HG03139 (cell line): ENCODE measurements at regions not wholly inside any gene's neighbourhood (a gene's known extent, or its start where the extent isn't known, plus 50 kb on each side); places are given as distances from the start of the nearest gene placed in this dataset.
"Not testable (repeated sequence)": the region's sequence is repeated elsewhere in the genome, so short reads cannot be mapped to it uniquely, and the experiment has no call there.

Source experiments
- ATAC-seq: cut with Tn5 transposase; IDR thresholded peaks from one replicate; pipeline ENCODE4 v1.9.1; 2021; ENCODE audit not compliant: unreplicated experiment

- ATAC-seq: no peak
Measured at GRCh38 chr12:28973491-28973890, 175.6 kb upstream of the FAR2 start.

- ATAC-seq: no peak
Measured at GRCh38 chr12:28974166-28974565, 174.9 kb upstream of the FAR2 start.

GRCh38 chr12:28974883-28975282, 174.2 kb upstream of the FAR2 start:
- ATAC-seq: no peak

GRCh38 chr12:28975564-28976340, 173.3 kb upstream of the FAR2 start:
- no peak for ATAC-seq

- ATAC-seq: no peak
Measured at GRCh38 chr12:28980436-28980835, 168.6 kb upstream of the FAR2 start.

- ATAC-seq: no peak
Measured at GRCh38 chr12:28987538-28988324, 161.3 kb upstream of the FAR2 start.

GRCh38 chr12:28988325-28988704, 160.8 kb upstream of the FAR2 start:
- no peak for ATAC-seq

- ATAC-seq: no peak
Measured at GRCh38 chr12:28991626-28992025, 157.5 kb upstream of the FAR2 start.

- no peak for ATAC-seq
Measured at GRCh38 chr12:28993720-28994119, 155.4 kb upstream of the FAR2 start.

- no peak for ATAC-seq
Measured at GRCh38 chr12:28994179-28994715, 154.8 kb upstream of the FAR2 start.

GRCh38 chr12:28996688-28997087, 152.4 kb upstream of the FAR2 start:
- no peak for ATAC-seq

- ATAC-seq: no peak
Measured at GRCh38 chr12:28998662-28999120, 150.4 kb upstream of the FAR2 start.

GRCh38 chr12:29004066-29004935, 144.8 kb upstream of the FAR2 start:
- no peak for ATAC-seq

- ATAC-seq: no peak
Measured at GRCh38 chr12:29004936-29005304, 144.2 kb upstream of the FAR2 start.

- ATAC-seq: no peak
Measured at GRCh38 chr12:29008786-29009185, 140.3 kb upstream of the FAR2 start.

- no peak for ATAC-seq
Measured at GRCh38 chr12:29012673-29013072, 136.4 kb upstream of the FAR2 start.

GRCh38 chr12:29017532-29017931, 131.5 kb upstream of the FAR2 start:
- not testable (repeated sequence) for ATAC-seq

GRCh38 chr12:29023436-29024076, 125.5 kb upstream of the FAR2 start:
- no peak for ATAC-seq

- no peak for ATAC-seq
Measured at GRCh38 chr12:29024117-29024516, 125.0 kb upstream of the FAR2 start.

GRCh38 chr12:29025937-29026336, 123.1 kb upstream of the FAR2 start:
- ATAC-seq: no peak

- ATAC-seq: no peak
Measured at GRCh38 chr12:29026419-29026818, 122.7 kb upstream of the FAR2 start.
